ENCODE measurements at regions not wholly inside any gene's neighbourhood (a gene's known extent, or its start where the extent isn't known, plus 50 kb on each side); places are given as distances from the start of the nearest gene placed in this dataset.

- TF ChIP-seq CTCF (IDR thresholded peaks at IDR 0.05; ENCODE audit: insufficient read depth, low read depth, low read length, missing control alignments) = no peak
- H3K4me3 ChIP-seq (ENCODE audit: low read length) = no peak overlapping the region
- no peak for DNase-seq (ENCODE audit: low read depth)
Measured at GRCh38 chr11:69370984-69371709, 77.2 kb downstream of the MYEOV start.

GRCh38 chr11:69371731-69372588, 78.0 kb downstream of the MYEOV start:
- H3K4me3 ChIP-seq (ENCODE audit: low read length) = no peak overlapping the region
- TF ChIP-seq CTCF (IDR thresholded peaks at IDR 0.05; ENCODE audit: insufficient read depth, low read depth, low read length, missing control alignments) = no peak
- no peak for DNase-seq (ENCODE audit: low read depth)

GRCh38 chr11:69372589-69373250, 78.8 kb downstream of the MYEOV start:
- DNase-seq (ENCODE audit: low read depth) = no peak

GRCh38 chr11:69373251-69373635, 79.3 kb downstream of the MYEOV start:
- H3K4me3 ChIP-seq (ENCODE audit: low read length) = no peak overlapping the region
- TF ChIP-seq CTCF (IDR thresholded peaks at IDR 0.05; ENCODE audit: insufficient read depth, low read depth, low read length, missing control alignments) = no peak
- DNase-seq (ENCODE audit: low read depth) = no peak

More at GRCh38 chr11:69372589-69373250, 78.8 kb downstream of the MYEOV start:
- no peak overlapping the region for H3K4me3 ChIP-seq (ENCODE audit: low read length)
- no peak for TF ChIP-seq CTCF (IDR thresholded peaks at IDR 0.05; ENCODE audit: insufficient read depth, low read depth, low read length, missing control alignments)

- no peak for DNase-seq (ENCODE audit: low read depth)
- no peak for TF ChIP-seq CTCF (IDR thresholded peaks at IDR 0.05; ENCODE audit: insufficient read depth, low read depth, low read length, missing control alignments)
- no peak overlapping the region for H3K4me3 ChIP-seq (ENCODE audit: low read length)
Measured at GRCh38 chr11:69374110-69374945, 80.4 kb downstream of the MYEOV start.

GRCh38 chr11:69374946-69375310, 81.0 kb downstream of the MYEOV start:
- TF ChIP-seq CTCF (IDR thresholded peaks at IDR 0.05; ENCODE audit: insufficient read depth, low read depth, low read length, missing control alignments) = no peak
- H3K4me3 ChIP-seq (ENCODE audit: low read length) = no peak overlapping the region
- no peak for DNase-seq (ENCODE audit: low read depth)
